T-helper 1 cell treated with Interleukin-12 subunit alpha and Interleukin-12 subunit beta and Interleukin-4 antibody, amounts not matched to agents 30 μg/mL and 1 μg/mL, for 36 hours (primary cell): ENCODE measurements at regions not wholly inside any gene's neighbourhood (a gene's known extent, or its start where the extent isn't known, plus 50 kb on each side); places are given as distances from the start of the nearest gene placed in this dataset.

Source experiments
- H3K27ac Mint-ChIP-seq: one replicate; pipeline ENCODE4 v1.8.0; 2021; ENCODE audit warnings: mild to moderate bottlenecking, mixed read lengths
- H3K27me3 Mint-ChIP-seq: one replicate; pipeline ENCODE4 v1.8.0; 2021; ENCODE audit warnings: low read depth, mixed read lengths
- H3K36me3 Mint-ChIP-seq: one replicate; pipeline ENCODE4 v1.8.0; 2021; ENCODE audit warnings: low read depth, mixed read lengths
- H3K4me1 Mint-ChIP-seq: one replicate; pipeline ENCODE4 v1.8.0; 2021; ENCODE audit warnings: low read depth, mixed read lengths
- H3K4me3 Mint-ChIP-seq: one replicate; pipeline ENCODE4 v1.8.0; 2021; ENCODE audit warnings: mild to moderate bottlenecking, moderate library complexity, mixed read lengths
- H3K9me3 Mint-ChIP-seq: one replicate; pipeline ENCODE4 v1.8.0; 2021; ENCODE audit warnings: mixed read lengths

DNA sequence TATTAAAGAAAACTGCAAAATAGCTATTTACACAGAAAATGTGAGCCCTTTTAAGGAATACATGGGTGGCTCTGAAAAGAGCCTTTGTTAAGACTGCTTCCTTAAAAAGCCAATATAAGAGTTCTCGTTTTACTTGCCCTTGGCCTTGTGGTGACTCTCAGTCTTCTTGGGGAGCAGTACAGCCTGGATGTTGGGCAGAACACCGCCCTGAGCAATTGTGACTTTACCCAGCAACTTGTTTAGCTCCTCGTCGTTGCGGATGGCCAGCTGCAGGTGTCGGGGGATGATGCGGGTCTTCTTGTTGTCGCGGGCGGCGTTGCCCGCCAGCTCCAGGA is 111.5 kb downstream of the HFE start:
- H3K27ac Mint-ChIP-seq = peak overlapping the region; percentile 97
- H3K27me3 Mint-ChIP-seq = no peaks in the 10 kb centered on the region
- peak overlapping the region; percentile 96 for H3K4me3 Mint-ChIP-seq
- peaks cover 9% of the 10 kb centered on the region for H3K36me3 Mint-ChIP-seq
- no peaks in the 10 kb centered on the region for H3K9me3 Mint-ChIP-seq
- H3K4me1 Mint-ChIP-seq = peaks cover 47% of the 10 kb centered on the region

DNA sequence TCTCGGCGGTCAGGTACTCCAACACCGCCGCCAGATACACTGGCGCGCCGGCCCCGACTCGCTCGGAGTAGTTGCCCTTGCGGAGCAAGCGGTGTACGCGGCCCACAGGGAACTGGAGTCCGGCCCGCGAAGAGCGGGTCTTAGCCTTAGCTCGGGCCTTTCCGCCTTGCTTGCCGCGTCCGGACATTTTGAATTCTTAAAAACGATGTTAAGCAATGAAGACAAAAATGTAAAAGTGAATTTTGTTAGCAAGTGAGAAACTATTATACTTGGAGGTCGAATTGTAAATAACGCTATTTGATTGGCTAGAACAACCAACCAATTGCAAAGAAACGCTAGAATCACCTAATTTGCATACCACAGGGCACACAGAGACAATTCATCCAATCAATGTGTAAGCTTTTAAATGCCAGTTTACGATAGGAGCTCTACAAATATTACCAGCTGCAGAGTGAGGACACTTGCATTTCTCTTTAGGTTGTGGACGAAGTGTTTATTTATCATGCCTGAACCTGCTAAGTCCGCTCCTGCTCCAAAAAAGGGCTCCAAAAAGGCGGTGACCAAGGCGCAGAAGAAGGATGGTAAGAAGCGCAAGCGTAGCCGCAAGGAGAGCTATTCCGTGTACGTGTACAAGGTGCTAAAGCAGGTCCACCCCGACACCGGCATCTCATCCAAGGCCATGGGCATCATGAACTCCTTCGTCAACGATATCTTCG is 112.0 kb downstream of the HFE start:
- Mint-ChIP-seq H3K27ac (peak overlapping the region; percentile 97), H3K27me3 (no peaks in the 10 kb centered on the region), H3K4me3 (peak overlapping the region; percentile 96), H3K4me1 (peaks cover 51% of the 10 kb centered on the region), H3K9me3 (no peaks in the 10 kb centered on the region), H3K36me3 (peaks cover 9% of the 10 kb centered on the region)

DNA sequence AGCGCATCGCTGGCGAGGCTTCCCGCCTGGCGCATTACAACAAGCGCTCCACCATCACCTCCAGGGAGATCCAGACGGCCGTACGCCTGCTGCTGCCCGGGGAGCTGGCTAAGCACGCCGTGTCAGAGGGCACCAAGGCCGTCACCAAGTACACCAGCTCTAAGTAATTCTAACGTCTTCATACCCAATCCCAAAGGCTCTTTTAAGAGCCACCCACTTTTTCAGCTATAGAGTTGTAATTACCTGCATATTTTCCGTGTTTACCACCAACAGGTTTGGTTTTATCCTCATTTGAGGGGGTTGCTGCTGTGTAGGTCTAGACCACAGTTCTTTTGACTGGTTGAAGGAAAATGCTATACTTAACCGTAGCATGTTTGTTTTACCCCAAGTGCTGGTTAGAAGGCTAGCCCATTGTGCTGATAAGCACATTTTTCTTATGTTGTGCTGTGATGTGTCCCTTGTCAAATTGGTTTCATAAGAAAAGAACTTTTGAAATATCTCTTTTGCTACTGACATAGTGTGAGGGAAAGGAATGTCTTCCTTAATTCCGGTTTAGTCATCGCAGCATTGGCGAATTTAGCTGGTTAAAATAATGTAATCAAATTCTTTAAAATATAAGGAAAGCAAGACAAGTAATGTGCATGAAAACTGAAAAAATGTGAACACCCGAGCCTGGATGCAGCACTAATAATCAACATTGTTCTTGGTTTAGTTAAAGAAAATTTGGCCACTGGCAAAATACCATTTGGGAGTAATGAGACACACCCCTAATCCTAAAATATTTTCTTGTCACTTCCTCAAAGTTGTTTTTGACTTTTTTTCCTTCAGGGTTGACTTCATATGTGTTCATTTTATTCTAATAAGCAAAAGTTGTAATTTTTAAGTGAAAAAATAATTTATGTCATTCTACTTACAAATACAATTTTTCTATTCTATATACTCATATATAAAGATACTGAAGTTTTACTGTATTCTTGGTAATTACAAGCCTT is 112.8 kb downstream of the HFE start:
- peak overlapping the region; percentile 96 for H3K4me3 Mint-ChIP-seq
- H3K27me3 Mint-ChIP-seq = no peaks in the 10 kb centered on the region
- H3K36me3 Mint-ChIP-seq = peaks cover 9% of the 10 kb centered on the region
- no peaks in the 10 kb centered on the region for H3K9me3 Mint-ChIP-seq
- H3K27ac Mint-ChIP-seq = peak overlapping the region; percentile 97
- H3K4me1 Mint-ChIP-seq = peaks cover 51% of the 10 kb centered on the region

DNA sequence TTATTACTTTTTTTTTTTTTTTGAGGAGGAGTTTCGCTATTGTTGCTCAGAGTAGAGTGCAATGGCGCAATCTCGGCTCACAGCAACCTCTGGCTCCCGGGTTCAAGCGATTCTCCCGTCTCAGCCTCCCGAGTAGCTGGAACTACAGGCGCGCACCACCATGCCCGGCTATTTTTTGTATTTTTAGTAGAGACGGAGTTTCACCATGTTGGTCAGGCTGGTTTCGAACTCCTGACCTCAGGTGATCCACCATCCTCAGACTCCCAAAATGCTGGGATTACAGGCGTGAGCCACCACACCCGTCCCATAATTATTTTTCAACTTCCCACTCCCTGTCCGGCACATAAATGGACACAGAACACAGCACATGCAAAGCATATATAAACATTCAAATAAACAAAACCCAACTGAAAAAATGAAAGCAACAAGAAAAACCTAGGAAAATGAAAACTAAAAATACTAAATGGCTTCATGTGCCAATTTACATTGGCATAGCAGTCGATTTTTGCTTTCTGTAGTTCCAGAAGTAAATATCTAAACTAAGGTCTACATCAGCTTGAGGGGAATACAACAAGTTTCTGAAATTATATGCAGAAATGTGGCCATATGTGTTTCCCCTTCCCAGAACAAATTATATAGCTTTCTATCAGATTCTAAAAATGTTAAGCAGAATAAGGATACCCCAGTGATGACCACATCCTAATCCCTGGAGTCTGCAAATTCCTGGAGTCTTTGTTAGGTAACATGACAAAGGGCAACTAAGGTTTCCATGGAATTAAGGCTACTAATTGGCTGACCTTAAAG is 113.9 kb downstream of the HFE start:
- Mint-ChIP-seq H3K27ac (peak overlapping the region; percentile 49), H3K4me3 (peak overlapping the region; percentile 38), H3K9me3 (no peaks in the 10 kb centered on the region), H3K4me1 (peaks cover 47% of the 10 kb centered on the region), H3K27me3 (no peaks in the 10 kb centered on the region), H3K36me3 (peaks cover 4% of the 10 kb centered on the region)

DNA sequence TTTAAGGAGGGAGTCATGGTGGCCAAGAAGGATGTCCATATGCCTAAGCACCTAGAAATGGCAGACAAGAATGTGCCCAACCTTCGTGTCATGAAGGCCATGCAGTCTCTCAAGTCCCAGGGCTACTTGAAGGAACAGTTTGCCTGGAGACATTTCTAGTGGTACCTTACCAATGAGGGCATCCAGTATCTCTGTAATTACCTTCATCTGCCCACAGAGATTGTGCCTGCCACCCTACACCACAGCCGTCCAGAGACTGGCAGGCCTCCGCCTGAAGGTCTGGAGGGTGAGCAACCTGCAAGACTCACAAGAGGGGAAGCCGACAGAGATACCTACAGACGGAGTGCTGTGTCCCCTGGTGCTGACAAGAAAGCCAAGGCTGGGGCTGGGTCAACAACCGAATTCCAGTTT is 115.0 kb downstream of the HFE start:
- Mint-ChIP-seq H3K4me3 (no peak overlapping the region), H3K27ac (no peak overlapping the region), H3K4me1 (peaks cover 46% of the 10 kb centered on the region), H3K9me3 (no peaks in the 10 kb centered on the region), H3K27me3 (no peaks in the 10 kb centered on the region), H3K36me3 (peaks cover 4% of the 10 kb centered on the region)

DNA sequence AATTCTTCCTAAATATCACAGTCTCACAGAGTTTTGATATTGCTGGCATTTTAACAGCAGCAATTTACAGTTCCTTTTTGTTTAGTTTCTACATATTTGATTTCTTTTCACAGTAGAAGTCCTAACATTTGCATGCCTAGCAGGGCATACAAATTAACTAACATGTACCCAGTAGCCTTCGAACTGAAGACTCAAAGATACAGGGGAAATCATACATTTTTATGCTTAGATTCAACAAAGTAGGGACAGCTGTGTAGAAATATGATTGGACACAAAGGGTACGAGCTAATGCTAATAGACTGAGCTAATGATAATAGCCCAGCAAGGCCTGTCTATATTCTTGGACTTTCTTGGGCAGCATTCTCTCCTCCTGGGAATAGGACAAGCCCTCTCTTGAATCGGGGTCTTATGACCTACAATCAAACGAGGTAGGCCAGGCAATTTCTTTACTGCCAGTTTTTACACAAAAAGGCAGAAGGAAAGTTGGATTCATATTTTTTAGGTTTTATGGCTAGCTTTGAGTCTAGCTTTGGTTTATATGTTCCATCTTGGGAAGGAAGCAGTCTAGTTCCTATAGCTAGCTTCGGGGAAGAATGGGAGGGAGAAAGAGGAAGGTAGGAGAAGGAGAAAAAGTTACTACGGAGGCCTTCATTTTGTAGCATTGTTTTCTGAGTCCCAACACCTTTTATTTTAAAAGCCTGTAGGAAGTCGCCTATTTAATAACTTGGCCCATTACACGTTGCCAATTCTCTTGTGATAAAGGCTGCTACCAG is 115.8 kb downstream of the HFE start:
- Mint-ChIP-seq H3K27ac (peak overlapping the region; percentile 32), H3K4me3 (peak overlapping the region; percentile 58), H3K9me3 (no peaks in the 10 kb centered on the region), H3K27me3 (no peaks in the 10 kb centered on the region), H3K4me1 (peaks cover 44% of the 10 kb centered on the region), H3K36me3 (peaks cover 4% of the 10 kb centered on the region)

DNA sequence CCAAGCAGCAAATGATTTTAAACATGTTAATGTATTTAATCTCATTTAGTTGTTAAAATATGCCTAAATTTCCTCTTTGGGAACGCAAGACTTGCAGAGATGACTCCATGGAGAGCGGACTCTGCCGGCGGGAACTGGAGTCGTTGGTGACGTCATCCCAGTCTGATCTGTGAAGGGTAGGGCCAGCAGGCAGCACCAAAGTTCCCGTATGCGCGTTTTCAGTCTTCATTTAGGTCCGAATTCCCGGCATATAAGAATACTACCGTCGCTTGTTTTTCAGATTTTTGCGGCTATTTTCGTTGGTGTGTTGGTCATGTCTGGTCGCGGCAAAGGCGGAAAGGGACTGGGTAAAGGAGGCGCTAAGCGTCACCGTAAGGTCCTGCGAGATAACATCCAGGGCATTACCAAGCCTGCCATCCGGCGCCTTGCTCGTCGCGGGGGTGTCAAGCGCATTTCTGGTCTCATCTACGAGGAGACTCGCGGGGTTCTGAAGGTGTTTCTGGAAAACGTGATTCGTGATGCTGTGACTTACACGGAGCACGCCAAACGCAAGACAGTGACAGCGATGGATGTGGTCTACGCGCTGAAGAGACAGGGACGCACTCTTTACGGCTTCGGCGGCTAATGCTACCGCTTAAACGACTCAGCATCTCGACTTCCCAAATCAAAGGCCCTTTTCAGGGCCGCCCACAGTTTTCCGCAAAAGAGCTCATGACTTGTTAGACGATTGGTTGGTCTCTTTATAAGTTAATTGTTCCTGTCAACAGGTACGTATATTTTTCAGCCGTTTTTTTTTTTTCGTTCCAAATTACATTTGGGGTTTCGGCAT is 117.3 kb downstream of the HFE start:
- H3K4me3 Mint-ChIP-seq = no peak overlapping the region
- H3K27me3 Mint-ChIP-seq = no peaks in the 10 kb centered on the region
- H3K27ac Mint-ChIP-seq = no peak overlapping the region
- H3K9me3 Mint-ChIP-seq = no peaks in the 10 kb centered on the region
- H3K4me1 Mint-ChIP-seq = peaks cover 34% of the 10 kb centered on the region
- no peaks in the 10 kb centered on the region for H3K36me3 Mint-ChIP-seq

DNA sequence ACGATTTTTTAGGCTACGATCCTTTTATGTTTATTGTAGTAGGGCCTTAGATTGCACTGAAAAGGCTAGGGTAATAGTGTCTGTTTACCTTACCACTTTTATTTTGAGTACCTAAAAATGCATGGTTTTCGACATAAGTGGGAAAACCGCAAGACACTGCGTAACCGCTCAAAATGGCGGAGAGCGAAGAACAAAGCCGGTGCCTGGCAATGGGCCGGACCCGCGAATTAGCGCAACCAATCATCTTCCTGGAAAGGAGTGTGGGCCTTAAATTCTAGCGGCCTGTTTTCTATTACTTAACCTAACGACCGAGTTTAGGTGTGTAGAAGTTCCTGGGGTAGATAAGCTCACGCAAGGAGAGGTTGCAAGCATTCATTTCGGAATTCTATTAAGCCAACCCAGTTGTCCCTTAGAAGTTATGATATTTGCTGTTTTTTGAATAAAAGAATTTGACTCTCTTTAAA is 118.0 kb downstream of the HFE start:
- Mint-ChIP-seq H3K4me1 (peaks cover 28% of the 10 kb centered on the region), H3K4me3 (no peak overlapping the region), H3K9me3 (no peaks in the 10 kb centered on the region), H3K27ac (no peak overlapping the region), H3K27me3 (no peaks in the 10 kb centered on the region), H3K36me3 (no peaks in the 10 kb centered on the region)

DNA sequence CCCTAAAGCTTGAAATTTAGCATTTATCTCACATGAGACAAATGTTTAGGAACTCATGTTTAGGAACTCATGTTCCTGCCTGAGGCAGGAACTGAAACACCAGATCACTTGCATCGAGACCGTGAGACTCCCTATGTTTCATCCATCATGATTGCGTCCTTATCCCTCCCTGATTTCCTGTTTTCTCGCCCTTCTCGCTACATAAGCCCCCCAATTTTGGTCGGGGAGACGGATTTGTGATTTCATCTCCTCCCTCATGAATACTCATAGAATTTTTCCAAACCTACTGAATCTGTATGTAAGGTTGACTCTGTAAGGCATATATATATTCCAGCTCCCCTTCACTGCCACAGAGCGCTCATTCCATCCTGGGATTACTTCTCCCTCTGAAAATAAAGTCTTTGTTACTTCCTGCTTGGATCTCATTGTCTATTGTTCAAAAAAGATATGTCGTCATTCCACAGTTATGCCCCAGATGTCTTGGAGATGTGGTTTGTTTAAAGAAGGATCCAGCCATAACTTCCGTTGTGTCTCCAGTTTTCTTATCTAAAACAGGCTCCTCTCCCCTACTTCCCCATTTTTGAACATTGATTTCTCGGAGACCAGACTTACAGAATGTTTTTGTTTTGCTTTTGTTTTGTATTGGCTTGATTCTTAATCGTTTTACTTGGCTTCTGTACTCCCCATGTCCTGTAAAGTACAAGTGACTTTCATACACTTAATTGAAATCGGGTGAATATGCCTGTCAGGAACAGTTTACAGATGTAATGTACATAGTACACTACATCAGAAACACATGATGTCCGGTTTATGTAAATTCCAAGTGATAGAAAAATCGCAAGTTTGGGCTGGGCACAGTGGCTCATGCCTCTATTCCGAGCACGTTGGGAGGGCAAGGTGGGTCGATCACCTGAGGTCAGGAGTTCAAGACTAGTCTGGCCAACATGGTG is 118.7 kb downstream of the HFE start:
- Mint-ChIP-seq H3K4me1 (peaks cover 27% of the 10 kb centered on the region), H3K9me3 (no peaks in the 10 kb centered on the region), H3K27ac (no peak overlapping the region), H3K4me3 (no peak overlapping the region), H3K27me3 (no peaks in the 10 kb centered on the region), H3K36me3 (no peaks in the 10 kb centered on the region)

DNA sequence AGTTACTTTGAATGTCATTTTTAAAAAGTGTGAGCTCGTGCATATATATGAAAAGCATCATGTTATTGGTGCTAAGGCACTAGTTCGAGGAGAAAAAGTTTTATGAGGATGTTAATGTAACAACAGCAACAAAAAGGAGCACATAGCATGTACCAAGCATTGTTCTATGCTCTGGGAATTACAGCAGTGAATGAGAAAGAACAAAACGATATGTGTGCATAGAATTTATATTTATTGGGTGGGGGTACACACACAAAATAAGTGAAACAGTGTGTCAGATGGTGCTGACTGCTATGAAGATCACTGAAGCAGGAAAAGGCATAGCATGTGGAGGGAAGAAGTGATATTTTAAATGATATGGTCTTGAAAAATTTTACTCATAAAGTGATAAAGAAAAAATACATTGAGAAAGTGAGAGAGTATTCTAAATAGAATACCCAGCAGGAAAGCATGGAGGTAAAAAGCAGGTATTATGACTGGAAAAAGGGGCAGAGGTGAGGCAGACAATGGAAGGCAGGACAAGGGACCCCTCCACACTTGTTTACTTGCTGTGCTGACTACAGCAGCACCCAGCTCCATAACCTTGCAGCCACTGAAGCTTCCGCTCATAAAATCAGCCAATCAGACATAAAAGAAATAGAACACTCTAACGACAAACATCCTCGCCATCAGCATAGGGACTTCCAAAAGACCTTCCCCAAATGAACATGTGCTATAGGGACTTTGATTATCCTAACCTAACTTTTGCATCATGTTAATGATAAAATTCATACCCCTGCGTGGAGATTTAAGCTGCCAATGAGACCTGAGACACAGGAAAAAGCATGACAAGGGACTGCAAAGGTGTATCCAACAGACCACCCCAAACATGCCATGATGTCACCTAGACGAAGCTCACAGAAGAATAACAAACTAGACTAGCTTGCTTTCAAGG is 119.9 kb downstream of the HFE start:
- peaks cover 21% of the 10 kb centered on the region for H3K4me1 Mint-ChIP-seq
- H3K4me3 Mint-ChIP-seq = no peak overlapping the region
- H3K27me3 Mint-ChIP-seq = no peaks in the 10 kb centered on the region
- H3K27ac Mint-ChIP-seq = no peak overlapping the region
- no peaks in the 10 kb centered on the region for H3K9me3 Mint-ChIP-seq
- no peaks in the 10 kb centered on the region for H3K36me3 Mint-ChIP-seq

DNA sequence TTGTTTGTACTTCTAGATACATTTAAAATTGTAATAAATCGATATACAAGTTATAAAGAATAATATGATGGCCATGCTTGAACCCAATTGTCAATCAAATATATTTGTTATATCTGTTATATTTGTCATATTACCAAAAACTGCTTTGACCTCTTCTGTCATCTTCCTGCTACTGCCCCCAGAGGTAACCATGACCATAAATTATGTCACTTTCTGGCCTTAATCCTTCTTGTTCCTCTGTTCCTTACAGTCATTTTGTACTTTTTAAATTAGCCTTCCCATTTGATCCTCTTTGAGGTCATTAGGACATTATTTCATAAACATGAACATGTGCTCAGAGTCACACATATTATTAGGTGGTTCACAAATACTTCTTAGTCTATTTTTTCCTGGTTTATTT is 124.7 kb downstream of the HFE start:
- Mint-ChIP-seq H3K27ac (no peak overlapping the region), H3K36me3 (no peaks in the 10 kb centered on the region), H3K4me3 (no peak overlapping the region), H3K27me3 (no peaks in the 10 kb centered on the region), H3K4me1 (peaks cover 8% of the 10 kb centered on the region), H3K9me3 (no peaks in the 10 kb centered on the region)
